GM12865 (cell line): ENCODE measurements at regions not wholly inside any gene's neighbourhood (a gene's known extent, or its start where the extent isn't known, plus 50 kb on each side); places are given as distances from the start of the nearest gene placed in this dataset.

ENCODE experiments used
- DNase-seq: peaks from one replicate; pipeline ENCODE4 v3.0.0; 2010; ENCODE audit warnings: low read depth
- H3K4me3 ChIP-seq: 2 replicates; pipeline ENCODE4 v1.5.1; 2011; ENCODE audit warnings: mild to moderate bottlenecking, low read depth, low read length, control low read depth
- CTCF ChIP-seq: IDR thresholded peaks from 2 replicates; pipeline ENCODE4 v1.5.1; 2011; ENCODE audit warnings: low read length, control low read depth, low read depth, inconsistent platforms; ENCODE audit not compliant: insufficient read depth; ENCODE audit errors: missing control alignments

- H3K4me3 ChIP-seq, result no peak overlapping the region
- no peak for DNase-seq
- no peak for TF ChIP-seq CTCF
Measured at GRCh38 chr7:33661430-33662160, 243.7 kb upstream of the BMPER start.

GRCh38 chr7:33666531-33666930 is 238.8 kb upstream of the BMPER start:
- TF ChIP-seq CTCF, result no peak
- no peak overlapping the region for H3K4me3 ChIP-seq
- DNase-seq, result no peak

- no peak overlapping the region for H3K4me3 ChIP-seq
- no peak for TF ChIP-seq CTCF
- no peak for DNase-seq
Measured at GRCh38 chr7:33667196-33667595, 238.1 kb upstream of the BMPER start.

GRCh38 chr7:33669251-33669670 is 236.1 kb upstream of the BMPER start:
- no peak for DNase-seq
- H3K4me3 ChIP-seq, result no peak overlapping the region
- no peak for TF ChIP-seq CTCF

- H3K4me3 ChIP-seq, result no peak overlapping the region
- DNase-seq, result peak; percentile 64
- TF ChIP-seq CTCF, result no peak
Measured at GRCh38 chr7:33671531-33672262, 233.6 kb upstream of the BMPER start.

- H3K4me3 ChIP-seq, result no peak overlapping the region
- TF ChIP-seq CTCF, result no peak
- no peak for DNase-seq
Measured at GRCh38 chr7:33673029-33673700, 232.2 kb upstream of the BMPER start.
